ENCODE measurements at regions not wholly inside any gene's neighbourhood (a gene's known extent, or its start where the extent isn't known, plus 50 kb on each side); places are given as distances from the start of the nearest gene placed in this dataset.
"Not testable (repeated sequence)": the region's sequence is repeated elsewhere in the genome, so short reads cannot be mapped to it uniquely, and the experiment has no call there.

DNA sequence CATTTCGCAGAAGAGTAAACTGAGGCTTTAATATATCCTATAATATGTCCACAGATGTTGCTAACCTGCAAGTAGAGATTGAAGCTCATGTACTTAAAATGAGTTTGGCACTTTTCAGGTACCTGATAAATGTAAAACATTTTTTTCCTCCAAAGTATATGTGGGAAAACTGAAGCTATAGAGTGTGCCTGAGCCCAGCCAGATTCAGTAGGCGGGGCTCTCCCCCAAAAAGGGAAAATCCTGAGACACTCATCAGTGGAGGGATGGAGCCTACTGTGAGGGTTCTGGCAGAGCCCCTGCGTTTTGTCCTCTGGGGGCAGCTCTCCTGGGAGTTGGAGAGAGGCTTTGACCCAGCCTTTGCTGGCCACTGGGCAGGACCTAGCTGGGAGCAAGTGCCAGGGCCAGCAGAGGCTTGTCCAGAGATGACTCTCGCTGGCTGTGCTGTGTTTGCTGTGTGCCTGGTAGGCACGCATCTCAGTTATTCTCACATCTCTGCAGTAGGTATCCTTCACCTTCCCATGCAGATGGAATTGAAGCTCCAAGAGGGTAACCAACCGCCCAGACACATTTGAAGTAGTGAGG lies 81.1 kb upstream of the SPRY4 start:
- DNase-seq (ENCODE audit: low read depth) = no peak

DNA sequence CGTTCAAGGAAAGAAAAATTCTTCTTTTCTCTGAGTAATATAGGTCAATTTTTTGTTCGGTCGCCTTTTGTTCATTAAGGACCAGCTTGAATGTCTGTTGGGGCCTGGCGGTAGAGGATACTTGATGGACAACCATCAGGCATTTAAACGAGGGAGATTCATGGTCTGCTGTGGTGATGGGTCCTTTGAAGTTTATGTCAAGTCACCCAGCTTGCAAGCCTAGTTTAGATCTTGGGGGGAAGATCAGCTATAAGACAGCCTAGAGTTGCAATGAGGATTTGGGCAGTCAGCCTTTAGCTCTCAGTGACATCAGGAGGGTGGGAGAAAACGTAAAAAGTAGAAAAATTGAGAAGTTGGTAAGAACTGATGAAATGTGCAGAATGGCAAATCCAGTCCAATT lies 80.2 kb upstream of the SPRY4 start:
- DNase-seq (ENCODE audit: low read depth) = no peak

DNA sequence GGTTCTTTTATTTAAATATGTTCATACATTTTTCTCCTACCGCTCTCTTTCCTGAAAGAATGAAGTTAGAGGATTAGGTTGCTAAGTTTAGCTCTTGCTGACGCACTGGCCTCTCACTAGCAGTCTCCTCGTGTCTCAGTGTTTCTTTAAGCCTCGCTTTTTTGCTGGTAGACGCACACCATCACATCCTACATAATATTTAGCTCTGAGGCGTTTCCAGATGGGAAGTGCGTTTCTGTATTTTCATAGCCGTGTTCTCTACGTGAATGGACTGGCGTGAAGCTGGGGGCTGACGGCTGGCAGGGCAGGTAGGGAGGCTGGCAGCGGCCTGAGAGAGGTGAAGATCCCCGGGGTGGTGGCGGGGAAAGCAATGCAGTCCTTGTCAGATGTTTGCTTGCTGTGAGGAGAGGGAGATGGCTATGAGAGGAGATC lies 79.2 kb upstream of the SPRY4 start:
- no peak for DNase-seq (ENCODE audit: low read depth)

DNA sequence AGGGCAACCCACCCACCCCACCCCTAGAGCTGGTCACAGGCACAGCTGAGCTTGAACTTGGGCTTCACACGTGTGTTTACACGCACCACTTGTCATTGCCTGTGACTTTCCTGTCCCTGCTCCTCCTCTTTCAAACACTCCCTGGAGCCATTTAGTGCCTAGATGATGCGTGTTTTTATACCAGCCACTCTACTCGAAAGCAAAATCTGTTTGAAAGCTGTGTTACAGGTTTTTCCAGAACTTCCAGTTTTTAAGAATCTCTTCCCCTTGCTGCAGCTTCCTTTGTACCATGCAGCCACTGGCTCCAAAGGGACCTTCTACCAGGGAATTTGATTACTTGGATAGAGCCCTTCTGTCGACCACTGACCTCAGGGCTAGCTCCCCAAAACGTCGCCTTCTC lies 78.8 kb upstream of the SPRY4 start:
- DNase-seq (ENCODE audit: low read depth) = no peak

DNA sequence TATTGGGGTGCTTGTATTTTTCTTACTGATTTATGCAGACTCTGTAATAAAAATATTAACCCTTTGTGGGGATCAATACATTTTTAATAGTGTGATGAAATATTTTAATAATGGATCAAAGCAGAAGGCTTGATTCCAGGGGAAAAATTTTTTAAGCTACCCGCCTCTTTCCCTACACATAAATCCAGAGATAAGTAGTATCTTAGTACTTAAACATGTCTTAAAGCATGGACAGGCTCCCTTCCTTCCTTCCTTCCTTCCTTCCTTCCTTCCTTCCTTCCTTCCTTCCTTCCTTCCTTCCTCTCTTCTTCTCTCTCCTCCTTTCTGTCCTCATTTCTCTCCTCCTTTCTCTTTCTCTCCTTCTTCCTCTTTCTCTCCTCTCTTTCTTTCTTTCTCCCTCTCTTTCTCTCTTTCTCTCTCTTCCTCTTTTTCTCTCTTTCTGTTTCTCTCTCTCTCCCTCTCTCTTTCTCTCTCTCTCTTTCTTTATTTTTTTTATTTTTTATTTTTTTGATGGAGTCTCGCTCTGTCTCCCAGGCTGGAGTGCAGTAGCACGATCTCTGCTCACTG lies 78.0 kb upstream of the SPRY4 start:
- DNase-seq (ENCODE audit: low read depth) = no peak

DNA sequence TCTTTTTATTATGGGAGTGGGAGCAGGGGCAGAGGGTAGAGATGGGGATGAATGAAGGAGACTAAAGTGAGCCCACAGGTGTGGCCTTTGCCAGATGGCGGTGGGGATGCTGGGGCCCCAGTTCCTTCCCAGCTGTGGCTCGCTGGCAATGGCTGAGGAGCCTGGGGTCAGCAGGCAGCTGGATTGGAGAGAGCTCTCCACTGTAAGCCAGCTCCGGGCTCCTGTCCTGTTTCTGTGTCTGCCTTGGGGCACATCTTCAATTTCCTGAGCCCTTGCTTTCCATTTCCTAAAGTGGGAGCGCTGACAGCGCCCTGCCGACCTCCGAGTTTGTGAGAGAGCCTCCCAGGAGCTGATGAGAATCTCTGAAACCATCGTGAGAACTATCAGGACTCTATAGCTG lies 75.6 kb upstream of the SPRY4 start:
- DNase-seq (ENCODE audit: low read depth) = no peak

DNA sequence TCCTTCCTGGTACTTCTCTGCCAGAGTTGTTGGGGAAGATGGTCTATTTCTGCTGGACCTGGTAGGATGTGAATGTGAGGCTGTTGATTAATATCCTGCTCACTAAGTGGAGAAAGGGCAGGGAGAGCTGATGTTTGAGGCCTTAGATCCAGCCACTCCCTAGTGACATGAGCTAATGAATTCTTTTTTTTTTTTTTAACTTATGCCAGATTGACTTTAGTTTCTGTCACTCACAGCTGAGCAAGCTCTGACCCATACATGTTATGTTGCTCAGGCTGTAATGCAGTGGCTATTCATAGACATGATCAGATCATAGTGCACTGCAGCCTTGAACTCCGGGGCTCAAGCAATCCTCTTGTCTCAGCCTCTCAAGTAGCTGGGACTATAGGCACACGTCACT lies 75.1 kb upstream of the SPRY4 start:
- no peak for DNase-seq (ENCODE audit: low read depth)

DNA sequence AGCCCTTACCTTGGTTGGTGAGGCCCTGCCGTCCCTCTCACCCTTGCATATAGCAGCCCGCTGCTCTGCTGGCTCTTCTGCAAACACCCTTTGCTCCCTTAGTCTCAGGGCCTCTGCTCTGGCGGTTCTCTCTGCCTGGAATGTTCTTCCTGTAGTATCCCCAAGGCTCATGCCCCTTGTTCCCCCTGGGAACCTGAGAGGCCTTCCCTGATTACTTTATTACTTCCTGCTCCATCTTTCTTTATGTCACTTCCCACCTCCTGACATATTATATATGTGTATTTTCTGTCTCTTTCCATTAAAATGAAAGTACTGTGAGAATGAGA lies 73.9 kb upstream of the SPRY4 start:
- DNase-seq (ENCODE audit: low read depth) = no peak

DNA sequence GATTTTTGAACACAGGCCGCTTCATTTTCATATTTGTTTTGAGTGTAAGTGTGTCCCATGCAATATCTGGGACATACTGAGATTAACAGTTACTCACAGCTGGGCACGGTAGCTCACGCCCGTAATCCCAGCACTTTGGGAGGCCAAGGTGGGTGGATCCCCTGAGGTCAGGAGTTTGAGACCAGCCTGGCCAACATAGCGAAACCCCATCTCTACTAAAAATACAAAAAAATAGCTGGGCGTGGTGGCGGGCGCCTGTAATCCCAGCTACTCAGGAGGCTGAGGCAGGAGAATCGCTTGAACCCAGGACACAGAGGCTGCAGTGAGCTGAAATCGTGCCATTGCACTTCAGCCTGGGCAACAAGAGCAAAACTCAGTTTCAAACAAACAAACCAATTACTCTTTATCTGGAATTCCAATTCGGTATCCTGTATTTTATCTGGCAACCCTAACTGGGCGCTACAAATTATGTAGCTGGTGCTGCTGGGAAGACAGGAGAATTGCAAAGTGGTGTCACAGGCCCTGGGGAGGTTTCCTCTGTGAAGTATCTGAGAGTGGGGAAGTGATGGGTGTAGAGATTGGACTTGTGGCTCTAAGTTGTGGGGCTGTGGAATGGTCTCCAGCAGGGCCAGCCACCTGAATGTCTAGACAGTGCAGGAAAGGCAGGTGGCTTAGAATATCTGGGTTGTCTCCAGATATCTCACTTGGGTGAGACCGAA lies 73.3 kb upstream of the SPRY4 start:
- DNase-seq (ENCODE audit: low read depth) = not testable (repeated sequence)

DNA sequence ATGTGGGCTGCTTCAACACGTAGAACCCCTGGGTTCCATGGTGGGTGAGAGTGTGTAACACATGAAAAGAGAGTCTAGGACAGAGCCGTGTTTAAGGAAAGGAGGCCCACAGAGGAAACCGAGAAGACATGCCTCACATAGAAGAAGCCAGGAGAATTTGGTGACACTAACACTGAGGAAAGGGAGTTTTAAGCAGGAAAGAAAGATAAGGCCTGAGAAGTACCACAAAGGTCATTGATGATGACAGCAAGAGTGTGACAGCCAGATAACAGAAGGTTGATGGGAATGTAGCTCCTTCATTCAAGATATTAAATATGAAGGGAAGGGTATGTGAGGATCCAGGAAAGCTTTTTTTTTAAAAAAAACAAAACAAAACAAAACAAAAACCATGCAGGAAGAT lies 72.4 kb upstream of the SPRY4 start:
- no peak for DNase-seq (ENCODE audit: low read depth)

DNA sequence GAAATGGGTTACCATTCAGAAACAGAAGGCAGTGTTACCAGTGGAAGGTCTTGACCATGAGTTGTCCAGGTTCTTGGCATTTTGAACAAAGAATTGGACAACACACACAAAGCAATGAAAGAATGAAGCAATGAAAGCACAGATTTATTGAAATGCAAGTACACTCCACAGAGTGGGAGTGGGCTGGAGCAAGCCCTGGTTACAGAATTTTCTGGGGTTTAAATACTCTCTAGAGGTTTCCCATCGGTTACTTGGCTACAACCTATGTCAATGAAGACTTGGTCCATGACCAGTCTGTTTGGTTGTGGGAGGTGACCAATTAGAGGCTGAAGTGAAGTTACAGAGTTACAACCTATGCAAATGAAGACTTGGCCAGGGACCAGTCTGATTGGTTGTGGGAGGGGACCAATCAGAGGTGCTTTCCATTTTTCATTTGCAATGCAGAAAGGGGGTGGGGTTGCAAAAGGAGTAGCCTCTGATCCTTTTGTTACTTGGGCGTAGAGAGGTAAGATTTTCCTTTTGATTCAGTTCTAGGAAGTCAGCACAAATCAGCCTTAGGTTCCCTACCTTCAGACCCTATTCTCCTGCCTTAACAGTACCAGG lies 71.7 kb upstream of the SPRY4 start:
- DNase-seq (ENCODE audit: low read depth) = no peak

DNA sequence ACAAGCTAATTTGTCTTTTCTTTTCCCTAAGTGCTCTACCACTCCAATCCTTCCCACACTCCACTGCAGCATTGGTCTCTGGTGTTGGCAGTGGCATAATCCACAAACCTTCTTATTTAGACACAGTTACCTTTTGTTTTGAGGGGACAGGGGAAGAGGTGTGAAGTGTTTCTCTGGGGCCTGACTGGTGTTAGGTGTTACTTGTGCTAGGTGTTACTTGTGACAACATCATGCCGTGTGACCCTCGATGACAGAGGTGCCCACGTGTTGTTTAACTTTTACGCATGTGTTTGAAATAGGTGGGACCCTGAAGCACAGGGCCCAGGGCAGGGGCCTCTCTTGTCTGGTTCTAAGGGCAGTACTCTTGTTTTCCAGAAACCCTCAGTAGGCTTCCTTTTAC lies 70.5 kb upstream of the SPRY4 start:
- DNase-seq (ENCODE audit: low read depth) = no peak

DNA sequence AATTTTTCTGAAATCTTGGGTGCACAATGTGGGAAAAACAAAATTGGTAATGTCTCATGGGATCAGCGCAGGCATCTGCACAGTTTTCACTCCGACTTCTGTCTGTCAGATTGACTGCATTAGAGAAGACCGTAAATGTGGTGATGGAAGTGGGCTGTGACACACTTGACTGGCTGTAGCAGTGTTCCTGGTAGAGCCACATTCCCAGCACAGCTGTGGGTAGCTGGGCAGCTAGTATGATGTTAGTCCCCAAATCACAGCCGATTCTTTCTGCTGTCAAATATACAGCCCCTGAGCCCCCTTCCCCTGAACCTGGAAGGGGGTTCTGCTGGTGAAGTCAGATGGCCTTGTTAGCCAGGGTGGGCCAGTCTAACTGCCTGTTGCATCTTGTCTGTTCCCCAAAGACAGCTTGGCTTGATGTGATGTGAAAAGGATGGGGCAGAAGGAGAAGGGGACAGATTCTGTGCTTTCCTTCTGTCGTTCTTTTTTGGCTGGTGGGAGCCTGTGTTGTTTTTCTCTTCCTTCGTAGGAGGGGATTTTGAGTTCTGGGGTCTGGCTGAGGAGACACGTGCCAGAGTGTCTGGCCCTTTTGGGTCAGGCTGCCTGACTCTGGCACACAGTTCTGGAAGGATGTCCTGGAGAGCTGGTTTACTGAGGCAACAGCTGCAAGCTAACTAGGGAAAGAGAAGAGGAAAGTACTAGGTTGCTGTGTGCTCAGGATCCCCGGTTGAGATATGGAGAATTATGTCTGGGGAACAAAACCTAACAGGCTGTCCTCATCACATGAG lies 66.4 kb upstream of the SPRY4 start:
- DNase-seq (ENCODE audit: low read depth) = no peak

DNA sequence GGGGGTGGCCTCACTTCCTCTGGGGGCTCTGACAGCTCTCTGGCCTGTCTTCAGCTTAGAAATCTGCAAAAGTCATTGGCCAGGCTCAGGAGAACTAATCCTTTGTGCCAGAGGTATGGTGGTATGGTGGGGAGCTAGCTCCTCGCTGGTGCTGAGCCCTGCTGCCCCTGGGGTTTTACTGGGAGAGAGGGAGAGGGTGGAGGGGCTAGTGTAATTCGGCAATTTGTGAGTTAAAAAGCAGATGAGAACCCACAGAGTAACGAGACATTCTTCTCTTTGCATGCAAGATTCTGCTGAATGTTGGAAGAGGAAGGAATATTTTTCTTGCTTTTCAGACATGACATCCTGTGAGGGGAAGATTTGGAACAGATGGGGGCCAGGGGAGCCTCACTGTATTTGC lies 65.5 kb upstream of the SPRY4 start:
- DNase-seq (ENCODE audit: low read depth) = no peak

DNA sequence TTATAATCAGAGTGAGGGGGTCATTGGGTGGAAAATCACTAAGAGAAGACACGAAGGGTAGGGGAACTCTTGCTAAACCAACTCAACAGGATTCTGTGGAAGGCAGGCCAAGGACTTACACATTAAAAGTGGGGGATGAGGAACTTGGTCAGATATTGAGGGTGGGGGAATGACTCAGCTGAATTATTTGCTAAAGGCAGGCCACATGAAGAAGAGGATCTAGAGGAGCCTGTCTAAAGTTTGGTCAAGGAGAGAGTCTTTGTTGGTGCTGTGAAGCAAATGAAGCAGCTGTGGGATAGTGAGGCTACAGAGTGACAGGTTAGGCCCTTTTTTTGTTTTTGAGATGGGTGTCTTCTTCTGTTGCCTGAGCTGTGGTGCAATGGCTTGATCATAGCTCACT lies 63.9 kb upstream of the SPRY4 start:
- DNase-seq (ENCODE audit: low read depth) = no peak

DNA sequence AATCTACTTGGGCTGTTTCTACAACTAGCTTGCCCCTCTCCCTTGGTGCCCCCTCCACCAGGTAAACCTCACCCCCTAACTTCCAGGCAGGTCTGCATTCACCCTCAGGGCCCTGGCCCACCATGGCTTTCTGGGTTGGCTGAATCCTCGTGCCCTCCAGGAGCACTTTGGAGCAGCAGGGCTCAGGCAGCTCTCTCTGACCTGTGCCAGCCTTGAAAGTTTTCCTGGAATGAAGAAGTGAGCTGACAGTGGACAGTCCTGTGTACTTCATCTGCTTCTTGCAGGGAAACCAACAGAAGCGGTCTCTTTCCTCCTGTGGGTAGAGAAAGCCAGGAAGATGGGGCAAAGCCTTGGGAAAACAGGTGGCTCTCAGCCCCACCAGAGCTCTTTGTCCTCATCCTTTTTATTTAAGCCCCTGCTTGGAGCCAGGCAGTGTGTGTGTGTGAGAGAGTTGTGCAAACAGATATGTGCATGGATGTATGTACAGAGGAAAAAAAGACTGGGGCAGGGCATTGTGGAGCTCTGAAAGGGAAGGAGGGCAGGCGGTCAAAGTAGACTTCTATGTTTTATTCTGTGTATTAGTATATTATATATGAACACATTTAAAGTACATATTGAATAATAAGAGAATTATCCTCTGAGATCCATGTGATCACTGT lies 62.3 kb upstream of the SPRY4 start:
- DNase-seq (ENCODE audit: low read depth) = no peak

DNA sequence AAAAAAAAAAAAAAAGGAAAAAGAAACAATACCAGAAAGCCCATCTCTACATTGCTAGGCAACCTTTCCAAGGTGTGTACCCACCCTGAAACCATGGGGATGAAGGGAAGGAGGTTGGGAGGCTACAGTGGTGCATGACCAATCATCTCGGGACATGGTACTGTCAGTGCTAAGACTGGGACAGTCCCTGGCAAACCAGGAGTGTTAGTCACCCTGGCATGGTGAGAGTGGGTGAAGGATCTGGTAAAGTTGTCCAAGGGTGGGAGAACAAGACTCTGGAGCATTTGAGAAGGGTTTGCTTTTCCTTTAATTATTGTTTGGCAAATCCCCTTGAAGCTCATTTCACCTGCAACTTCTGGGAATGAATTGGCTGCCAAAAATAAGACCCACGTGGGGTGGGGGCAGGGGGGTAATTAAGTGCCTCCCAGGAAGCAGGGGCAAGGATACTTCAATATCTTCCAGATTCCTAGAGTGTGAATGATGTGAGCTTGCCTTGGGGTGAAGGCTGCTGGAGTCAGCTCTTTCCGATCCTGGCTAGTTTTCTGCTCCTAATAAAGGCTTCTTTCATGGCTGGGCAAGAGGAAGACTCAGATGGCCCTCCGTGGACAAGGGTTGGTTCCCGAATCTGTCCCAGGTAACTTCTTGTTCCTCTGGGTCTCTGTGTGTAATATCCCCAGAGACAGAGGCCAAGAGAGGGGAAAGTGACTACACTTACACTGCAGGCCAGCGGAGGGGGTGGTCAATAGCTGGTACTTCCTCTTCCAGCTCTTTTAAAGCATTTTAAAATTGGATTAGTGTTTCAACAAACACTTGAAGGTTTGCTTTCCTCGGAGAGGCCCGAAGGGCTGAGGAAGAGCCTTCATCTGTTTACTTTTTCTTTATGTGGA lies 61.6 kb upstream of the SPRY4 start:
- DNase-seq (ENCODE audit: low read depth) = no peak

DNA sequence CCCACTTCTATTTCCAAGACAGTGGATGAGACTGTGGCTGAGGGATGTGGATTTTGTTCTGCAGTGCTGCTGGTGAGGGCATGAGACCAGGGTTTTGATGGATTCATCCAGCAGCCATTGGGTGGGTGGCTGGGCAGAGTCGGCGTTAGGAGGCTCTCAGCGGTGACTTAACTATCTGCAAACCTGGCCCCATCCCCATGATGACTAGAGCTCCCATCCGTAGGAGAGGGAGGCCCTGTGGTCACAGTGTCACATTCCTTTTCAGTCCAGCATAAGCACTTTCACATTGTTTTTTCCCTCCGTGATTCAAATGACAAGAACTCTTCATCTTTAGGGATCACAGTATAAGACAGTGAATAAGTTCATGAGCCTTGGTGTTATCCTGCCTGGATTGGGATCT lies 60.4 kb upstream of the SPRY4 start:
- DNase-seq (ENCODE audit: low read depth) = no peak

DNA sequence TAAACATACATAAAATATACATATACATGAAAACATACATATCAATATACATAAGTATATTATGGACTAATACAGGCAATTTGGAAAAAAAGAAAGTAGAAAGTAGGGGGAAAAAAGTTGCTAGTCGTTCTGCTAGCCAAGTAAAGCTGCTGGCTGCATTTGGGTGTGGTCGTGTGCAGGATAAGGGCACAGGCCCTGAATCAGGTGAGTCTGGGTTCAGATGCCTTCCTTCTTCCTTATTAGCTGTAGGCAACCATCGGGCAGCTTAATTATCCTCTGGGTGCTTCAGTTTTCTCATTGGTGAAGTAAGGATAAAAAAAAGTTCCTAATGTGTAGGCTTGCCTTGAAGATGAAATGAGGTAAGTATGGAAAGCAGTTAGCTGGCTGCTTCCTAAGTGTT lies 59.2 kb upstream of the SPRY4 start:
- no peak for DNase-seq (ENCODE audit: low read depth)

DNA sequence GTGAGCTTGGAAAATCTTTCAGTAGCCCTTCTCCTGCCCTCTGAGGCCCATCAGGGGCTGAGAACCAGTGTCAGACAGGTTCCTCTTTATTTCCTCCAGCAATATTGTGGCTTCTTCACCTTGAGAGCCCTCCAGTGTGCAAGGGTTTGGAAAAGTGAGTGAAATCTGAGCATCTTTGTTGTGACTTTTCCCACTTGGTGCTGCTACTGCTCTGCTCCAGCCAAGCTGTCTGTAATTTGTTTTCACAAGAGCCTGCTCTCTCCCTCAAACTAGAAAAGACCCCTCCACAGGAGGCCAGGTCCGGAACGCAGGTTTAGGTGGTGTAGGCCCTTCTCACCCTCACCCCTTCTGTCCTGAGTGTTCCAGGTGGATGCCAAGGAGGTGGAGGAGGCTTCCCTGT lies 57.4 kb upstream of the SPRY4 start:
- no peak for DNase-seq (ENCODE audit: low read depth)

Measured in activated T-cell treated with anti-CD3 and anti-CD28 coated beads for 24 hours (primary cell).